HFF-Myc (cell line): ENCODE measurements at regions not wholly inside any gene's neighbourhood (a gene's known extent, or its start where the extent isn't known, plus 50 kb on each side); places are given as distances from the start of the nearest gene placed in this dataset.

Source experiments
- DNase-seq: peaks from one replicate; pipeline ENCODE4 v3.0.0-alpha.2; 2011; ENCODE audit warnings: low read depth; ENCODE audit errors: extremely low read depth
- H3K4me3 ChIP-seq: replicated peaks from 2 replicates; pipeline ENCODE4 v1.5.1; 2011; ENCODE audit warnings: low read depth, mild to moderate bottlenecking, control low read depth, low read length
- CTCF ChIP-seq: IDR thresholded peaks from 2 replicates; pipeline ENCODE4 v1.5.1; 2012; ENCODE audit warnings: mild to moderate bottlenecking, low read depth, low read length, control low read depth; ENCODE audit errors: missing control alignments

GRCh38 chr14:38627163-38627562 is 371.3 kb upstream of the CLEC14A start:
- no peak for DNase-seq
- no peak for TF ChIP-seq CTCF

GRCh38 chr14:38623661-38624060 is 367.8 kb upstream of the CLEC14A start:
- H3K4me3 ChIP-seq = no peak overlapping the region
- TF ChIP-seq CTCF = no peak
- DNase-seq = no peak

More at GRCh38 chr14:38627163-38627562, 371.3 kb upstream of the CLEC14A start:
- H3K4me3 ChIP-seq = no peak overlapping the region

- H3K4me3 ChIP-seq = no peak overlapping the region
- DNase-seq = no peak
- peak; percentile 28 for TF ChIP-seq CTCF
These were observed 362.6 kb upstream of the CLEC14A start for GRCh38 chr14:38618514-38618913.

- TF ChIP-seq CTCF = no peak
- DNase-seq = no peak
- no peak overlapping the region for H3K4me3 ChIP-seq
These were observed 361.1 kb upstream of the CLEC14A start for GRCh38 chr14:38616959-38617358.

GRCh38 chr14:38611928-38612327 is 356.0 kb upstream of the CLEC14A start:
- TF ChIP-seq CTCF = no peak
- DNase-seq = no peak
- H3K4me3 ChIP-seq = no peak overlapping the region

- H3K4me3 ChIP-seq = no peak overlapping the region
- no peak for TF ChIP-seq CTCF
- no peak for DNase-seq
These were observed 352.4 kb upstream of the CLEC14A start for GRCh38 chr14:38608244-38608643.
